ENCODE measurements at regions not wholly inside any gene's neighbourhood (a gene's known extent, or its start where the extent isn't known, plus 50 kb on each side); places are given as distances from the start of the nearest gene placed in this dataset.

GRCh38 chr3:193796089-193796488 is 203.1 kb downstream of the OPA1 start:
- no peak for TF ChIP-seq CTCF (IDR thresholded peaks at IDR 0.05)
- no peak for TF ChIP-seq POLR2A (IDR thresholded peaks at IDR 0.05)
- TF ChIP-seq POLR2AphosphoS5 (IDR thresholded peaks at IDR 0.05), result no peak

Measured in stomach (tissue), 4 donors.